Keratinocyte (primary cell): ENCODE measurements at regions not wholly inside any gene's neighbourhood (a gene's known extent, or its start where the extent isn't known, plus 50 kb on each side); places are given as distances from the start of the nearest gene placed in this dataset.

ENCODE experiments used
- EZH2 ChIP-seq: IDR thresholded peaks from one replicate; pipeline ENCODE4 v1.6.1; 2012; ENCODE audit warnings: inconsistent platforms, mild to moderate bottlenecking, low read length, moderate library complexity
- TF ChIP-seq, protein P1 (sequence below), 3 experiments: IDR thresholded peaks in 1 of 3; conservative IDR thresholded peaks in 1 of 3; optimal IDR thresholded peaks in 1 of 3; 2 replicates in 2 of 3; 3 replicates in 1 of 3; pipeline versions ENCODE3 to v1.5.1; 2011; ENCODE audit warnings: low read length in 3 of 3, mild to moderate bottlenecking in 3 of 3, moderate library complexity in 2 of 3, control low read depth in 1 of 3, inconsistent platforms in 1 of 3; ENCODE audit not compliant: insufficient read depth in 2 of 3; ENCODE audit errors: extremely low read depth in 1 of 3

DNA sequence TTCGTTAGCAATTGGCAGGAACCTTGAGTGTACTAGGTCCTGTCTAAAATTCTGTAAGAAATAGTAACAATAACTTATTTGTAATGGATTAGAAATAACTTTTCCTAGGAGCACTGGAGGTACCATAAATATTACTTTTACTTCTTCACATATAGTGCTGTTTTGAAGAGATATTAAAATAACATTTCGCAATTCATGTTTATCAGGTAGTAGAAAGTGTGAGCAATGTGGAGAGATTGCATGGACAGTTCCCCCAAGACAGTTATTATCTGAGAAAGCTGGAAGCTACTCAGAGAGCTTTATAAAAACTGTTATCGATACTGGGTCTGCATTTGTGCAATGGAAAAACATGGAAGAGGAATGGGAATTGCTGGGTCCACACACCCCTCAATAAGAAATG lies 128.5 kb upstream of the KIF26B start:
- TF ChIP-seq, protein P1, sequence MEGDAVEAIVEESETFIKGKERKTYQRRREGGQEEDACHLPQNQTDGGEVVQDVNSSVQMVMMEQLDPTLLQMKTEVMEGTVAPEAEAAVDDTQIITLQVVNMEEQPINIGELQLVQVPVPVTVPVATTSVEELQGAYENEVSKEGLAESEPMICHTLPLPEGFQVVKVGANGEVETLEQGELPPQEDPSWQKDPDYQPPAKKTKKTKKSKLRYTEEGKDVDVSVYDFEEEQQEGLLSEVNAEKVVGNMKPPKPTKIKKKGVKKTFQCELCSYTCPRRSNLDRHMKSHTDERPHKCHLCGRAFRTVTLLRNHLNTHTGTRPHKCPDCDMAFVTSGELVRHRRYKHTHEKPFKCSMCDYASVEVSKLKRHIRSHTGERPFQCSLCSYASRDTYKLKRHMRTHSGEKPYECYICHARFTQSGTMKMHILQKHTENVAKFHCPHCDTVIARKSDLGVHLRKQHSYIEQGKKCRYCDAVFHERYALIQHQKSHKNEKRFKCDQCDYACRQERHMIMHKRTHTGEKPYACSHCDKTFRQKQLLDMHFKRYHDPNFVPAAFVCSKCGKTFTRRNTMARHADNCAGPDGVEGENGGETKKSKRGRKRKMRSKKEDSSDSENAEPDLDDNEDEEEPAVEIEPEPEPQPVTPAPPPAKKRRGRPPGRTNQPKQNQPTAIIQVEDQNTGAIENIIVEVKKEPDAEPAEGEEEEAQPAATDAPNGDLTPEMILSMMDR (optimal IDR thresholded peaks at IDR 0.05 in 1 of 3, IDR thresholded peaks at IDR 0.05 in 1 of 3, conservative IDR thresholded peaks at IDR 0.05 in 1 of 3; ENCODE audit: extremely low read depth in 1 of 3, insufficient read depth in 2 of 3, low read length in 3 of 3) = no peak
- no peak for TF ChIP-seq EZH2
